ENCODE measurements at regions not wholly inside any gene's neighbourhood (a gene's known extent, or its start where the extent isn't known, plus 50 kb on each side); places are given as distances from the start of the nearest gene placed in this dataset.
"Not testable (repeated sequence)": the region's sequence is repeated elsewhere in the genome, so short reads cannot be mapped to it uniquely, and the experiment has no call there.

GRCh38 chr5:71924325-71924724, 182.9 kb upstream of the MAP1B start:
- Histone ChIP-seq H3K27ac (ENCODE audit: low read depth in 1 of 2, low read length in 1 of 2) (no peak overlapping the region), H3K9me3 (ENCODE audit: control insufficient read depth in 2 of 2, insufficient read depth in 1 of 2, low read length in 1 of 2) (no peaks in the 10 kb centered on the region), H3K4me1 (ENCODE audit: control insufficient read depth in 2 of 2, insufficient read depth in 2 of 2, low read length in 2 of 2) (no peaks in the 10 kb centered on the region), H3K36me3 (ENCODE audit: control insufficient read depth in 2 of 2, insufficient read depth in 2 of 2, low read length in 1 of 2) (no peaks in the 10 kb centered on the region), H3K4me3 (ENCODE audit: low read length in 2 of 2) (no peak overlapping the region), H3K27me3 (ENCODE audit: control insufficient read depth in 2 of 2, insufficient read depth in 1 of 2, low read length in 1 of 2) (no peaks in the 10 kb centered on the region)
- DNase-seq (ENCODE audit: low read depth in 6 of 9, low spot score in 9 of 9), result no peak

DNA sequence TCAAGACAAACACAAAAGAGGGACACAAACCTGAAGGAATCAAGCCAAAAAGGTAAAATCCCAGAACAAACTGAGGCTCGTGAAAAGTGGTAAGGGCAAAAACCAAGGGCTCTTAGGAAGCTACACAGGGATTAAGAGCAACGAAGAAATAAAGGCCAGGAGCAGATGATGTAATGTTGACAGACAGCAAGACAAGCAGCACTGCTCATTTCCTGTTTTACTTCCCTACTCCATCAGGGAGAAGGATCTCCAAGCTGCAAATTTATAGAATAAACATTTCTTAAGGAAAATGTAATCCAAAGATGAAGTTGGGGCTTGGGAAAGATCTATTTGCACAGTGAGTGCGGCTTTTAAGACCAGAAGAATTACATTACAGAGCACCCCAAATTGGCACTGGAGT, 182.3 kb upstream of the MAP1B start:
- Histone ChIP-seq H3K27me3 (ENCODE audit: control insufficient read depth in 2 of 2, insufficient read depth in 1 of 2, low read length in 1 of 2) (no peaks in the 10 kb centered on the region), H3K36me3 (ENCODE audit: control insufficient read depth in 2 of 2, insufficient read depth in 2 of 2, low read length in 1 of 2) (no peaks in the 10 kb centered on the region), H3K27ac (ENCODE audit: low read depth in 1 of 2, low read length in 1 of 2) (no peak overlapping the region), H3K9me3 (ENCODE audit: control insufficient read depth in 2 of 2, insufficient read depth in 1 of 2, low read length in 1 of 2) (no peaks in the 10 kb centered on the region), H3K4me1 (ENCODE audit: control insufficient read depth in 2 of 2, insufficient read depth in 2 of 2, low read length in 2 of 2) (no peaks in the 10 kb centered on the region), H3K4me3 (ENCODE audit: low read length in 2 of 2) (no peak overlapping the region)
- no peak for DNase-seq (ENCODE audit: low read depth in 6 of 9, low spot score in 9 of 9)
- WGBS, result 68% methylated on average over 3 of the region's 3 CpGs

DNA sequence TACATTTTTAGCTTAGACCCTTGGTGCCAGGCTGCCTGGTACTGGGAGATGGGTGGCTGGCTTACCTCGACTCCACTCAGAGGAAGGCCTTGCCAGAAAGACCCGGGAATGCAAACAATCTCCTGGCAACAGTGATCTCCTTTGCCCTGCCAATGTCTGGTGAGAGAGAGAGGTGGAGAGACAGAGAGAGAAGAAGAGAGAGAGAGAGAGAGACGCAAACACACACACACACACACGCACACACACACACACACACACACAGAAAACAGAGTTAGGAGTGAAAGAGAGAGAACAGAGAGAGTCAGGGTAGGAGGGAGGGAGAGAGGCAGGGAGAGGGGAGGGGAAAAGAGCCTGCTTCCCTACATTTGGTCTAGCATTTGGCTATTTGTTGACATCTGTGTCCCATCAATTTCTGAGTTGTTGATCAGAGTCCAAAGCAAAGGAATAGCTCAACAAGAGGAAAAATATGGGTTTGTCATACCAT, 181.6 kb upstream of the MAP1B start:
- Histone ChIP-seq H3K4me3 (ENCODE audit: low read length in 2 of 2) (no peak overlapping the region), H3K4me1 (ENCODE audit: control insufficient read depth in 2 of 2, insufficient read depth in 2 of 2, low read length in 2 of 2) (no peaks in the 10 kb centered on the region), H3K27me3 (ENCODE audit: control insufficient read depth in 2 of 2, insufficient read depth in 1 of 2, low read length in 1 of 2) (no peaks in the 10 kb centered on the region), H3K9me3 (ENCODE audit: control insufficient read depth in 2 of 2, insufficient read depth in 1 of 2, low read length in 1 of 2) (no peaks in the 10 kb centered on the region), H3K36me3 (ENCODE audit: control insufficient read depth in 2 of 2, insufficient read depth in 2 of 2, low read length in 1 of 2) (no peaks in the 10 kb centered on the region), H3K27ac (ENCODE audit: low read depth in 1 of 2, low read length in 1 of 2) (no peak overlapping the region)
- WGBS, result 90% methylated on average over 4 of the region's 4 CpGs
- no peak for DNase-seq (ENCODE audit: low read depth in 6 of 9, low spot score in 9 of 9)

- DNase-seq (ENCODE audit: low read depth in 6 of 9, low spot score in 9 of 9), result no peak
- Histone ChIP-seq H3K4me1 (ENCODE audit: control insufficient read depth in 2 of 2, insufficient read depth in 2 of 2, low read length in 2 of 2) (no peaks in the 10 kb centered on the region), H3K36me3 (ENCODE audit: control insufficient read depth in 2 of 2, insufficient read depth in 2 of 2, low read length in 1 of 2) (no peaks in the 10 kb centered on the region), H3K9me3 (ENCODE audit: control insufficient read depth in 2 of 2, insufficient read depth in 1 of 2, low read length in 1 of 2) (no peaks in the 10 kb centered on the region), H3K27me3 (ENCODE audit: control insufficient read depth in 2 of 2, insufficient read depth in 1 of 2, low read length in 1 of 2) (no peaks in the 10 kb centered on the region), H3K27ac (ENCODE audit: low read depth in 1 of 2, low read length in 1 of 2) (no peak overlapping the region), H3K4me3 (ENCODE audit: low read length in 2 of 2) (no peak overlapping the region)
- WGBS, result 90% methylated on average over 3 of the region's 3 CpGs
Measured at GRCh38 chr5:71929003-71929402, 178.3 kb upstream of the MAP1B start.

DNA sequence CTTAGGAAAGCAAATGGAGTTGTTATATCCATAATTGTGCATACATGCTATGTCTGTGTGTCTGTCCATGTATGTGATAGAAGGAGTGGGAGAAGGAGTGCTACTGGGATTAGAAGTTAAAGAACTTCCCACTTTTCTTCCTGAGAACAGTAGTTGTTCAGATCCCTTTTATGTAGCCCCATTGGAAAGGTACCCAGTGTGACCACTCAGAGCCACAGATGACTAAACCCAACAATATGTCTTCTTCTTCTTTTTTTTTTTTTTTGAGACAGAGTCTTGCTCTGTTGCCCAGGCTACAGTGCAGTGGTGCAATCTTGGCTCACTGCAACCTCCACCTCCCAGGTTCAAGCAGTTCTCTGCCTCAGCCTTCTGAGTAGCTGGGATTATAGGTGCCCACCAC, 176.7 kb upstream of the MAP1B start:
- not testable (repeated sequence) for H3K4me3 ChIP-seq (ENCODE audit: low read length in 2 of 2); H3K9me3 ChIP-seq (ENCODE audit: control insufficient read depth in 2 of 2, insufficient read depth in 1 of 2, low read length in 1 of 2); H3K27me3 ChIP-seq (ENCODE audit: control insufficient read depth in 2 of 2, insufficient read depth in 1 of 2, low read length in 1 of 2); H3K27ac ChIP-seq (ENCODE audit: low read depth in 1 of 2, low read length in 1 of 2); DNase-seq (ENCODE audit: low read depth in 6 of 9, low spot score in 9 of 9); H3K4me1 ChIP-seq (ENCODE audit: control insufficient read depth in 2 of 2, insufficient read depth in 2 of 2, low read length in 2 of 2); H3K36me3 ChIP-seq (ENCODE audit: control insufficient read depth in 2 of 2, insufficient read depth in 2 of 2, low read length in 1 of 2)

DNA sequence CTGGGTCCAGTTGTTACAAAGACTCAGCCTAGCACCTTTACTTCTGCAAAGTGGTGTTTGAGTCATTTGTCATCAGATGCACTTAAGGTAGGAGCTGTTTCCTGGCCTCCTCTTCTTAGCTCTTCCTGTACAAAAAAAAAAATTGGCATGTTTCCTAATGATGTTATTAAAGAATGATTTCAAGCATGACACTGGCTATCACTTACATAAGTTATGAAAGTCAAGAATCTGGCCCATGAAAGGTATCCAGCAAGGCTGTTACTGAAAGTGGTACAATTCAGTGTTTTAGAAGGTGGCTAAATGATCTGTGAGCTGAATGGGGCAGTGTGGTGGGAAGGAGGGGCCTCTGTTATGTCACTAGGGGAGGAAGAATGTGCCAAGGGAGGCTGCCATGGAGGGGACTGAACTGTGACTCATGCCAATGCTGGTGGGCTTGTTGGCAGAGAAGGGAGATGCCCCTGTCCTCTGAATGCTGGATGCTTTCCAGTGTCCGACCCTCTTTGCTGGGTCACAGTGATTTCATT, 175.1 kb upstream of the MAP1B start:
- Histone ChIP-seq H3K27me3 (ENCODE audit: control insufficient read depth in 2 of 2, insufficient read depth in 1 of 2, low read length in 1 of 2) (no peaks in the 10 kb centered on the region), H3K36me3 (ENCODE audit: control insufficient read depth in 2 of 2, insufficient read depth in 2 of 2, low read length in 1 of 2) (no peaks in the 10 kb centered on the region), H3K27ac (ENCODE audit: low read depth in 1 of 2, low read length in 1 of 2) (peak overlapping the region in 1 of 2 donors; percentile 33), H3K4me3 (ENCODE audit: low read length in 2 of 2) (no peak overlapping the region), H3K9me3 (ENCODE audit: control insufficient read depth in 2 of 2, insufficient read depth in 1 of 2, low read length in 1 of 2) (no peaks in the 10 kb centered on the region), H3K4me1 (ENCODE audit: control insufficient read depth in 2 of 2, insufficient read depth in 2 of 2, low read length in 2 of 2) (no peaks in the 10 kb centered on the region)
- WGBS, result 98% methylated on average over 1 of the region's 1 CpG
- no peak for DNase-seq (ENCODE audit: low read depth in 6 of 9, low spot score in 9 of 9)

DNA sequence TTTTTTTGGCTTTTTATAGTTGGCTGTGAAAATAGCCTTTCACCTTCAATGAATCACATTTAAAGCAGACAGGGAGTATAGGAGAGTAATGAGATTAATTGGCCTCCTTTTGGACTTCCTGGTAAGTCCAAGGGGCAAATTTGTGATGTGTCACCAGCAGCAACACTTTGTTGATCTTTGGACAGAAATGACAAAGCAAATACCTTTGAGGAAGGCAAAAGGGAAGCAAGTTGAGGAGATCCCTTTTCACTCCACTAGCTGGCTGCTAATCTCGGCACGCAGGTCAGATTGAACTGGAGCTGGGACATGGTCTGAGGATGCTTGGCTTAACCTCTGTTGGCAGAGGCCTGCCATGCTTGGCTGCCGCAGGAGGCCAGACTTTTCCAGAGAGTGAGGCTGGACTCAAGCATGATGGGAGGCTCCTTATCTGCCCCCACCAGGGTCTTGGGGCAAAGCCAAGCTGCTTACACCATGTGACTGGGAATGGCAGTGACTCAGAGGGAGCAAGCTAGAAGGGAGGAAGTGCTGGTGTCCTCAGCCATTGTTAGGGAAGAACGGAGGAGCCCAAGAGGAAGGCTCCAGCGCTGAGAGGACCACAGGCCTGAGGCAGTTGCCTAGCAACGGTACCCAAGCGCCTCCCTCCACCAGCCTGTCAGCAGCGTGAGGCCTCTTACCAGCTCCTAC, 174.5 kb upstream of the MAP1B start:
- Histone ChIP-seq H3K4me3 (ENCODE audit: low read length in 2 of 2) (no peak overlapping the region), H3K27me3 (ENCODE audit: control insufficient read depth in 2 of 2, insufficient read depth in 1 of 2, low read length in 1 of 2) (no peaks in the 10 kb centered on the region), H3K36me3 (ENCODE audit: control insufficient read depth in 2 of 2, insufficient read depth in 2 of 2, low read length in 1 of 2) (no peaks in the 10 kb centered on the region), H3K4me1 (ENCODE audit: control insufficient read depth in 2 of 2, insufficient read depth in 2 of 2, low read length in 2 of 2) (no peaks in the 10 kb centered on the region), H3K9me3 (ENCODE audit: control insufficient read depth in 2 of 2, insufficient read depth in 1 of 2, low read length in 1 of 2) (no peaks in the 10 kb centered on the region), H3K27ac (ENCODE audit: low read depth in 1 of 2, low read length in 1 of 2) (peak overlapping the region in 1 of 2 donors; percentile 33)
- 76% methylated on average over 8 of the region's 8 CpGs for WGBS
- no peak for DNase-seq (ENCODE audit: low read depth in 6 of 9, low spot score in 9 of 9)

DNA sequence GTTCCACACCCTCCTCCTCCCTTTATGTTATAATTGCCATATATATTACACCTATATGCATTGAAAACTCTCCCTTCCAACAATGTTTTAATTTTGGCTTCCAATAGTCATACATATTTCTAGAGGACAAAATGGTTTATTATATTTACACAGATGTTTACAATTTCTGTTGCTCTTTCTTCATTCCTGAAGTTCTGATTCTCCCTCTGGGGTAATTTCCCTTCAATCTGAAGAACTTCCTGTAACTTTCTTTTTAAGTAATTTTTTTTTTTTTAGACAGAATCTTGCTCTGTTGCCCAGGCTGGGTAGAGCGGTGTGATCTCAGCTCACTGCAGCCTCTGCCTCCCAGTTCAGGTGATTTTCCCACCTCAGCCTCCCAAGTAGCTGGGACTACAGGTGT, 173.0 kb upstream of the MAP1B start:
- Histone ChIP-seq H3K4me3 (ENCODE audit: low read length in 2 of 2) (no peak overlapping the region), H3K27ac (ENCODE audit: low read depth in 1 of 2, low read length in 1 of 2) (no peak overlapping the region), H3K4me1 (ENCODE audit: control insufficient read depth in 2 of 2, insufficient read depth in 2 of 2, low read length in 2 of 2) (no peaks in the 10 kb centered on the region), H3K27me3 (ENCODE audit: control insufficient read depth in 2 of 2, insufficient read depth in 1 of 2, low read length in 1 of 2) (no peaks in the 10 kb centered on the region), H3K9me3 (ENCODE audit: control insufficient read depth in 2 of 2, insufficient read depth in 1 of 2, low read length in 1 of 2) (no peaks in the 10 kb centered on the region), H3K36me3 (ENCODE audit: control insufficient read depth in 2 of 2, insufficient read depth in 2 of 2, low read length in 1 of 2) (no peaks in the 10 kb centered on the region)
- no peak for DNase-seq (ENCODE audit: low read depth in 6 of 9, low spot score in 9 of 9)
- 98% methylated on average over 1 of the region's 1 CpG for WGBS

DNA sequence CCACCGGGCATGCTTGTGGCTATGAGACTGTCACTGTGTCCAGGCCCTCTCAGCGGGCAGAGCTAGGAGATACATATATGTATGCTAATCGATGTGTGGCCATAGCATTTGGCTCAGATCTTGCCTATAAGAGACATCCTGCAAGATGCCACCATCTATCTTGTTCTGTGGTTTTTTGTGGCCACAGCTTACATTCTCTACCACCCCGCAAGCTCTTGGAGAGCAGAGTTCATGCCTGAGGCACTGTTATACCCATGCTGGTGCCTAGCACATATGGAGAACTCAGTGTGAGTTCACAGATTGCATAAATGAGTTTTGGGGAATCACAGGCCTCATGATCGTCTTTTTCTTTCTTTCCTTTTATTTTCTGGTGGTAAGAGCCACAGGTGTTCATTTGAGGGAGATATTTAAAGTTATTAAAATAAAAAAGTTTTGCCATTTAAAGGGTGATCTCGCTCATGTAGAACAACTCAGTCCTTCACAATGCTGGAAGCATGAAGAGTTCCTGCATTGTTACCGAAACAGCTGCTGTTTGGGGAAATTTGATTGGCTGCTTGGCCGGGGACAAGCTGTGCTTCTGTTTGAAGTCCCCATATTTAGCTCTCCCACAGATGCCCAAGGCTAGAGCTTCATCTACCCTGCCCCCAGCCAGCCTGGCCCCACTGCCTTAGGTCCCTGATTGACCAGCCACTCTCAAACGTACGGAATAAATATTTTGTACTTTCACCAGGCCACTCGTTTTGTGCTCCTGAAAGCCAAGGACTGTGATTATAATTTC, 169.2 kb upstream of the MAP1B start:
- H3K27me3 ChIP-seq (ENCODE audit: control insufficient read depth in 2 of 2, insufficient read depth in 1 of 2, low read length in 1 of 2), result no peaks in the 10 kb centered on the region
- H3K4me1 ChIP-seq (ENCODE audit: control insufficient read depth in 2 of 2, insufficient read depth in 2 of 2, low read length in 2 of 2), result no peaks in the 10 kb centered on the region
- H3K9me3 ChIP-seq (ENCODE audit: control insufficient read depth in 2 of 2, insufficient read depth in 1 of 2, low read length in 1 of 2), result no peaks in the 10 kb centered on the region
- WGBS, result 92% methylated on average over 11 of the region's 11 CpGs
- no peak overlapping the region for H3K27ac ChIP-seq (ENCODE audit: low read depth in 1 of 2, low read length in 1 of 2)
- H3K36me3 ChIP-seq (ENCODE audit: control insufficient read depth in 2 of 2, insufficient read depth in 2 of 2, low read length in 1 of 2), result no peaks in the 10 kb centered on the region
- H3K4me3 ChIP-seq (ENCODE audit: low read length in 2 of 2), result no peak overlapping the region
- DNase-seq (ENCODE audit: low read depth in 6 of 9, low spot score in 9 of 9), result no peak

Measured in thymus (tissue), 11 donors.